H1 (cell line): ENCODE measurements at regions not wholly inside any gene's neighbourhood (a gene's known extent, or its start where the extent isn't known, plus 50 kb on each side); places are given as distances from the start of the nearest gene placed in this dataset.
"Not testable (repeated sequence)": the region's sequence is repeated elsewhere in the genome, so short reads cannot be mapped to it uniquely, and the experiment has no call there.

ENCODE experiments used
- CTCF ChIA-PET: fragments of 300-600 bp; sonication (Branson Sonifier 250); formaldehyde crosslinking; loops from one replicate; lab custom pipeline; 2021; ENCODE audit not compliant: partially characterized antibody; lab: Charles Lee
- POLR2A ChIA-PET: fragments of 300-600 bp; sonication (Branson Sonifier 250); formaldehyde crosslinking; loops from one replicate; lab custom pipeline; 2021; ENCODE audit warnings: inconsistent platforms; ENCODE audit not compliant: partially characterized antibody; lab: Charles Lee
- DNase-seq, 2 experiments: peaks; one replicate each; pipeline versions ENCODE4 v3.0.0 to v3.0.0-alpha.2; 2010 to 2022; ENCODE audit warnings: low spot score in 2 of 2, low read depth in 1 of 2, mixed read lengths in 1 of 2
- FAIRE-seq: peaks from 2 replicates; lab custom pipeline; 2011; peaks lifted over from hg19 to GRCh38; lab: Jason Lieb, UNC
- H2AFZ ChIP-seq: 2 replicates; pipeline ENCODE4 v1.8.1; 2012; ENCODE audit warnings: low read length, inconsistent platforms
- H2AK5ac ChIP-seq: 2 replicates; pipeline ENCODE4 v1.6.1; 2013; ENCODE audit warnings: low read depth, low read length
- H2BK120ac ChIP-seq: replicated peaks from 2 replicates; pipeline ENCODE3; 2013; ENCODE audit warnings: low read depth, low read length, inconsistent platforms
- H2BK12ac ChIP-seq: 2 replicates; pipeline ENCODE4 v1.6.1; 2013; ENCODE audit warnings: low read depth, low read length
- H2BK15ac ChIP-seq: 2 replicates; pipeline ENCODE4 v1.6.1; 2013; ENCODE audit warnings: low read length
- H2BK20ac ChIP-seq: 2 replicates; pipeline ENCODE4 v1.6.1; 2013; ENCODE audit warnings: low read length
- H2BK5ac ChIP-seq: 2 replicates; pipeline ENCODE4 v1.6.1; 2013; ENCODE audit warnings: low read depth, low read length
- H3K14ac ChIP-seq: 2 replicates; pipeline ENCODE4 v1.6.1; 2013; ENCODE audit warnings: inconsistent platforms; ENCODE audit not compliant: insufficient read length
- H3K18ac ChIP-seq: 2 replicates; pipeline ENCODE4 v1.6.1; 2013; ENCODE audit warnings: low read length; ENCODE audit errors: extremely low read depth
- H3K23ac ChIP-seq: 2 replicates; pipeline ENCODE4 v1.6.1; 2013; ENCODE audit warnings: inconsistent platforms; ENCODE audit not compliant: insufficient read length
- H3K23me2 ChIP-seq: 2 replicates; pipeline ENCODE4 v1.6.1; 2013; ENCODE audit warnings: low read depth, low read length
- H3K27ac ChIP-seq: 2 replicates; pipeline ENCODE4 v1.6.1; 2011; ENCODE audit warnings: low read depth, low read length, inconsistent platforms
- H3K27me3 ChIP-seq, 4 experiments: replicated peaks in 1 of 4; 1 replicate in 1 of 4; 2 replicates in 3 of 4; pipeline versions ENCODE4 v1.6.1 to v1.8.1; 2011 to 2013; ENCODE audit warnings: low read length in 3 of 4, mild to moderate bottlenecking in 3 of 4, inconsistent platforms in 2 of 4, mixed read lengths in 2 of 4, moderate library complexity in 1 of 4; ENCODE audit not compliant: control insufficient read depth in 3 of 4, insufficient read depth in 3 of 4; ENCODE audit errors: extremely low read depth in 1 of 4
- H3K36me3 ChIP-seq, 4 experiments: 2 replicates each; pipeline versions ENCODE4 v1.6.1 to v1.8.1; 2011 to 2013; ENCODE audit warnings: mild to moderate bottlenecking in 4 of 4, low read length in 3 of 4, moderate library complexity in 2 of 4, control low read depth in 1 of 4, inconsistent platforms in 1 of 4; ENCODE audit not compliant: insufficient read depth in 4 of 4, control insufficient read depth in 2 of 4
- H3K4ac ChIP-seq: replicated peaks from 2 replicates; pipeline ENCODE3; 2013; ENCODE audit warnings: low read length, low read depth, mixed read lengths, inconsistent platforms; ENCODE audit not compliant: insufficient read length
- H3K4me1 ChIP-seq, 4 experiments: replicated peaks in 1 of 4; 1 replicate in 1 of 4; 2 replicates in 3 of 4; pipeline versions ENCODE4 v1.6.1 to v1.8.1; 2011 to 2013; ENCODE audit warnings: low read length in 3 of 4, inconsistent platforms in 2 of 4, mixed read lengths in 1 of 4; ENCODE audit not compliant: insufficient read depth in 4 of 4, control insufficient read depth in 3 of 4
- H3K4me2 ChIP-seq, 2 experiments: 2 replicates each; pipeline versions ENCODE4 v1.6.1 to v1.8.1; 2011 to 2013; ENCODE audit warnings: low read depth in 2 of 2, low read length in 2 of 2, control low read depth in 1 of 2, inconsistent platforms in 1 of 2, mild to moderate bottlenecking in 1 of 2; ENCODE audit not compliant: insufficient read depth in 1 of 2
- H3K4me3 ChIP-seq, 4 experiments: fragments of 200-600, 300-600 bp in 1 of 4; sonication (generic), shearing (Covaris generic), sonication (Bioruptor Twin) in 1 of 4; 2 replicates each; pipeline versions ENCODE4 v1.5.1 to v1.8.1; 2011 to 2016; ENCODE audit warnings: low read length in 4 of 4, low read depth in 3 of 4, control low read depth in 2 of 4, inconsistent platforms in 2 of 4, mild to moderate bottlenecking in 2 of 4, mixed read lengths in 1 of 4, moderate library complexity in 1 of 4; ENCODE audit not compliant: insufficient read depth in 2 of 4; ENCODE audit errors: extremely low read depth in 1 of 4
- H3K56ac ChIP-seq: replicated peaks from 2 replicates; pipeline ENCODE3; 2013; ENCODE audit warnings: low read depth, mild to moderate bottlenecking, mixed read lengths, low read length, inconsistent platforms; ENCODE audit not compliant: insufficient read length
- H3K79me1 ChIP-seq: 2 replicates; pipeline ENCODE4 v1.6.1; 2013; ENCODE audit warnings: low read depth, low read length, control low read depth
- H3K79me2 ChIP-seq, 2 experiments: 2 replicates each; pipeline versions ENCODE4 v1.6.1 to v1.8.1; 2012 to 2013; ENCODE audit warnings: low read length in 2 of 2, mild to moderate bottlenecking in 2 of 2, inconsistent platforms in 1 of 2; ENCODE audit not compliant: insufficient read depth in 2 of 2, control insufficient read depth in 1 of 2
- H3K9ac ChIP-seq, 4 experiments: replicated peaks in 1 of 4; 1 replicate in 1 of 4; 2 replicates in 3 of 4; pipeline versions ENCODE4 v1.6.1 to v1.8.1; 2011 to 2013; ENCODE audit warnings: low read depth in 3 of 4, low read length in 3 of 4, control low read depth in 2 of 4, mild to moderate bottlenecking in 2 of 4, moderate library complexity in 2 of 4, inconsistent platforms in 1 of 4; ENCODE audit errors: extremely low read depth in 1 of 4
- H3K9me3 ChIP-seq, 2 experiments: 2 replicates each; pipeline versions ENCODE4 v1.6.1 to v1.8.1; 2012 to 2013; ENCODE audit warnings: mild to moderate bottlenecking in 2 of 2, moderate library complexity in 2 of 2, control low read depth in 1 of 2, inconsistent platforms in 1 of 2, low read depth in 1 of 2, low read length in 1 of 2, mixed read lengths in 1 of 2; ENCODE audit not compliant: insufficient read depth in 2 of 2
- H4K20me1 ChIP-seq, 2 experiments: replicated peaks in 1 of 2; 2 replicates each; pipeline versions ENCODE3 to v1.8.1; 2011 to 2013; ENCODE audit warnings: inconsistent platforms in 2 of 2, low read length in 2 of 2, mild to moderate bottlenecking in 1 of 2; ENCODE audit not compliant: insufficient read depth in 2 of 2, control insufficient read depth in 1 of 2
- H4K5ac ChIP-seq: 2 replicates; pipeline ENCODE4 v1.6.1; 2013; ENCODE audit warnings: low read length, low read depth, mixed read lengths, inconsistent platforms; ENCODE audit not compliant: insufficient read length
- H4K8ac ChIP-seq: 2 replicates; pipeline ENCODE4 v1.8.0; 2013; ENCODE audit warnings: mild to moderate bottlenecking, moderate library complexity, low read length, inconsistent platforms; ENCODE audit not compliant: insufficient read depth; ENCODE audit errors: extremely low read depth
- H4K91ac ChIP-seq: replicated peaks from 2 replicates; pipeline ENCODE3; 2013; ENCODE audit warnings: low read length, mixed read lengths, inconsistent platforms; ENCODE audit not compliant: insufficient read length
- WGBS, 2 experiments: shearing (Covaris generic) in 1 of 2; methylation state at CpG; one replicate each; pipeline versions ENCODE4 v1.1.6 to v1.1.7; 2013 to 2015; ENCODE audit warnings: low lambda C conversion rate in 2 of 2, mixed read lengths in 2 of 2, inconsistent platforms in 1 of 2, low coverage in 1 of 2, missing lambda C conversion rate in 1 of 2; ENCODE audit not compliant: insufficient replicate concordance in 2 of 2, insufficient coverage in 1 of 2, insufficient read length in 1 of 2; ENCODE audit errors: extremely low coverage in 1 of 2, missing lambda C conversion rate in 1 of 2; 5-methylcytosine and 5-hydroxymethylcytosine counted together

GRCh38 chr2:89822342-89822741 lies 1130.9 kb downstream of the RPIA start:
- H3K4ac ChIP-seq, H3K4me3 ChIP-seq, DNase-seq, H4K5ac ChIP-seq, H2BK12ac ChIP-seq, H2BK5ac ChIP-seq, H4K20me1 ChIP-seq, H2BK120ac ChIP-seq, H4K8ac ChIP-seq, H2BK20ac ChIP-seq, H3K4me1 ChIP-seq, H3K36me3 ChIP-seq, H3K56ac ChIP-seq, H4K91ac ChIP-seq, H3K14ac ChIP-seq, H2AK5ac ChIP-seq, H3K27ac ChIP-seq, H2BK15ac ChIP-seq, H3K18ac ChIP-seq, H3K9ac ChIP-seq, H2AFZ ChIP-seq, CTCF ChIA-PET, H3K79me1 ChIP-seq, FAIRE-seq, H3K79me2 ChIP-seq, H3K4me2 ChIP-seq, POLR2A ChIA-PET, H3K27me3 ChIP-seq, H3K23ac ChIP-seq: not testable (repeated sequence)
- WGBS, 2 experiments, result 82 to 100% methylated on average over 3 to 11 of the region's 11 CpGs
- Histone ChIP-seq H3K9me3 (peaks cover 38 to 82% of the 10 kb centered on the region in 2 experiments), H3K23me2 (peaks cover 45% of the 10 kb centered on the region)
